IMR-90 (cell line): ENCODE measurements at regions not wholly inside any gene's neighbourhood (a gene's known extent, or its start where the extent isn't known, plus 50 kb on each side); places are given as distances from the start of the nearest gene placed in this dataset.

Experiments used
- ATAC-seq: fragments of 200-7000 bp; cut with Tn5 transposase; 2 replicates; pipeline ENCODE4 v1.9.1; 2020; ENCODE audit warnings: low read depth, mild to moderate bottlenecking, moderate library complexity
- BruUV-seq: library from RNA; stranded (reverse); fragments of 400-500 nt; replicated peaks from 2 replicates; lab custom pipeline; 2021; lab: Mats Ljungman, UMichigan
- CTCF ChIA-PET: fragments of 300-600 bp; formaldehyde crosslinking; extraction: SDS; loops from one replicate; lab custom pipeline; 2021; ENCODE audit warnings: antibody characterized with exemption; lab: Yijun Ruan, JAX
- POLR2A ChIA-PET: fragments of 300-600 bp; sonication (Branson Sonifier 250); formaldehyde crosslinking; loops from one replicate; lab custom pipeline; 2022; ENCODE audit warnings: antibody characterized with exemption; ENCODE audit not compliant: unreplicated experiment; lab: Charles Lee
- DNase-seq: peaks from one replicate; pipeline ENCODE4 v3.0.0; 2013
- H2AFZ ChIP-seq: replicated peaks from 2 replicates; pipeline ENCODE3; 2013; ENCODE audit warnings: low read length, mild to moderate bottlenecking; ENCODE audit not compliant: poor library complexity
- H2AK5ac ChIP-seq: 2 replicates; pipeline ENCODE4 v1.6.1; 2013; ENCODE audit warnings: low read depth, low read length, inconsistent platforms
- H2AK9ac ChIP-seq: replicated peaks from 2 replicates; pipeline ENCODE3; 2013; ENCODE audit warnings: mild to moderate bottlenecking, low read depth, low read length, moderate library complexity; ENCODE audit not compliant: poor library complexity
- H2BK120ac ChIP-seq: 2 replicates; pipeline ENCODE4 v1.6.1; 2013; ENCODE audit warnings: low read depth, low read length, inconsistent platforms
- H2BK15ac ChIP-seq: 3 replicates; pipeline ENCODE4 v1.6.1; 2013; ENCODE audit warnings: low read depth, low read length, inconsistent platforms
- H2BK20ac ChIP-seq: 2 replicates; pipeline ENCODE4 v1.6.1; 2013; ENCODE audit warnings: low read depth, mild to moderate bottlenecking, inconsistent platforms, low read length, moderate library complexity
- H2BK5ac ChIP-seq: 2 replicates; pipeline ENCODE4 v1.6.1; 2013; ENCODE audit warnings: mild to moderate bottlenecking, low read depth, low read length, inconsistent platforms; ENCODE audit not compliant: poor library complexity, severe bottlenecking
- H3K14ac ChIP-seq: replicated peaks from 2 replicates; pipeline ENCODE4 v1.6.1; 2013; ENCODE audit warnings: low read depth, low read length, inconsistent platforms
- H3K18ac ChIP-seq: 2 replicates; pipeline ENCODE4 v1.6.1; 2013; ENCODE audit warnings: low read depth, low read length, control low read depth
- H3K23ac ChIP-seq: 2 replicates; pipeline ENCODE4 v1.6.1; 2013; ENCODE audit warnings: low read depth, low read length, inconsistent platforms
- H3K27ac ChIP-seq: 2 replicates; pipeline ENCODE4 v1.5.1; 2013; ENCODE audit warnings: mild to moderate bottlenecking, control low read depth, low read length; ENCODE audit not compliant: insufficient read depth
- H3K27me3 ChIP-seq: 2 replicates; pipeline ENCODE4 v1.6.1; 2013; ENCODE audit warnings: low read length; ENCODE audit not compliant: control insufficient read depth, insufficient read depth
- H3K36me3 ChIP-seq: 2 replicates; pipeline ENCODE4 v1.6.1; 2013; ENCODE audit warnings: low read length, mixed read lengths; ENCODE audit not compliant: control insufficient read depth, insufficient read depth
- H3K4ac ChIP-seq: 2 replicates; pipeline ENCODE4 v1.6.1; 2013; ENCODE audit warnings: low read depth, low read length, inconsistent platforms
- H3K4me1 ChIP-seq: 2 replicates; pipeline ENCODE4 v1.6.1; 2013; ENCODE audit warnings: low read length, mixed read lengths; ENCODE audit not compliant: control insufficient read depth, insufficient read depth
- H3K4me2 ChIP-seq: 2 replicates; pipeline ENCODE4 v1.6.1; 2013; ENCODE audit warnings: low read depth, mild to moderate bottlenecking, control low read depth, low read length, moderate library complexity
- H3K4me3 ChIP-seq: 2 replicates; pipeline ENCODE4 v1.5.1; 2013; ENCODE audit warnings: low read depth, mild to moderate bottlenecking, control low read depth, low read length, moderate library complexity; ENCODE audit not compliant: insufficient read depth
- H3K56ac ChIP-seq: 2 replicates; pipeline ENCODE4 v1.6.1; 2013; ENCODE audit warnings: low read length, inconsistent platforms; ENCODE audit not compliant: insufficient read depth; ENCODE audit errors: extremely low read depth
- H3K79me1 ChIP-seq, 2 experiments: 2 replicates each; pipeline ENCODE4 v1.6.1; 2013; ENCODE audit warnings: low read length in 2 of 2, inconsistent platforms in 1 of 2, low read depth in 1 of 2
- H3K9ac ChIP-seq: 2 replicates; pipeline ENCODE4 v1.6.1; 2013; ENCODE audit warnings: low read depth, low read length, control low read depth
- H3K9me1 ChIP-seq: 2 replicates; pipeline ENCODE4 v1.6.1; 2013; ENCODE audit warnings: low read length, inconsistent platforms; ENCODE audit not compliant: insufficient read depth
- H3K9me3 ChIP-seq: 2 replicates; pipeline ENCODE4 v1.6.1; 2013; ENCODE audit warnings: low read length; ENCODE audit not compliant: control insufficient read depth, insufficient read depth
- H4K20me1 ChIP-seq: 2 replicates; pipeline ENCODE4 v1.6.1; 2013; ENCODE audit warnings: low read length, inconsistent platforms; ENCODE audit not compliant: insufficient read depth
- H4K5ac ChIP-seq: 2 replicates; pipeline ENCODE4 v1.6.1; 2013; ENCODE audit warnings: mild to moderate bottlenecking, low read depth, low read length, control low read depth
- H4K8ac ChIP-seq, 2 experiments: 2 replicates each; pipeline ENCODE4 v1.6.1; 2013; ENCODE audit warnings: low read depth in 2 of 2, low read length in 2 of 2, control low read depth in 1 of 2, inconsistent platforms in 1 of 2
- H4K91ac ChIP-seq: 2 replicates; pipeline ENCODE4 v1.6.1; 2013; ENCODE audit warnings: low read depth, low read length, inconsistent platforms; ENCODE audit not compliant: insufficient read depth
- BHLHE40 ChIP-seq: fragments of 150-350 bp; IDR thresholded peaks from 2 replicates; pipeline ENCODE4 v1.6.1; 2016; ENCODE audit warnings: mild to moderate bottlenecking, low read depth, low read length
- CEBPB ChIP-seq: IDR thresholded peaks from 2 replicates; pipeline ENCODE4 v1.6.1; 2012; ENCODE audit warnings: low read depth, low read length, improper control_type of control experiment
- FOS ChIP-seq: fragments of 150-350 bp; IDR thresholded peaks from 2 replicates; pipeline ENCODE4 v1.6.1; 2016; ENCODE audit warnings: low read depth, low read length
- MAFK ChIP-seq: IDR thresholded peaks from 2 replicates; pipeline ENCODE4 v1.6.1; 2012; ENCODE audit warnings: low read depth, low read length, improper control_type of control experiment
- MAZ ChIP-seq: IDR thresholded peaks from 2 replicates; pipeline ENCODE4 v1.6.1; 2012; ENCODE audit warnings: low read depth, mild to moderate bottlenecking, low read length, improper control_type of control experiment, moderate library complexity, borderline replicate concordance
- MXI1 ChIP-seq: IDR thresholded peaks from 2 replicates; pipeline ENCODE4 v1.6.1; 2012; ENCODE audit warnings: low read depth, mild to moderate bottlenecking, low read length, moderate library complexity, borderline replicate concordance
- RCOR1 ChIP-seq: IDR thresholded peaks from 2 replicates; pipeline ENCODE4 v1.6.1; 2012; ENCODE audit warnings: mild to moderate bottlenecking, low read length, improper control_type of control experiment; ENCODE audit not compliant: insufficient replicate concordance
- SMC3 ChIP-seq: fragments of 150-350 bp; IDR thresholded peaks from 2 replicates; pipeline ENCODE4 v1.6.1; 2016; ENCODE audit warnings: low read depth, mild to moderate bottlenecking, antibody characterized with exemption, low read length, moderate library complexity
- WGBS, 2 experiments: methylation state at CpG; one replicate each; pipeline versions ENCODE4 v1.1.5 to v1.1.7; 2013; ENCODE audit warnings: missing lambda C conversion rate in 2 of 2; ENCODE audit not compliant: insufficient read length in 1 of 2; ENCODE audit errors: extremely low coverage in 2 of 2; 5-methylcytosine and 5-hydroxymethylcytosine counted together
- dilution Hi-C: fragments of 300-500 bp; cut with HindIII; formaldehyde crosslinking; loops from one replicate; pipeline ENCODE4 v1.14.3; 2018; ENCODE audit warnings: low sequenced_read_pairs; ENCODE audit not compliant: unreplicated experiment
- in situ Hi-C: fragments of 300-500 bp; cut with MboI; formaldehyde crosslinking; loops from 3 replicates; pipeline ENCODE4 v1.14.3; 2019; ENCODE audit warnings: low sequenced_read_pairs, inconsistent platforms, mixed read lengths
- intact Hi-C: fragments of 100-400 bp; cut with micrococcal nuclease; formaldehyde crosslinking; loops from 2 replicates; pipeline ENCODE4 v1.10.0; 2022
- TF ChIP-seq, protein P1 (sequence below): fragments of 150-350 bp; IDR thresholded peaks from 2 replicates; pipeline ENCODE4 v1.6.1; 2016; ENCODE audit warnings: low read depth, mild to moderate bottlenecking, low read length, moderate library complexity, borderline replicate concordance

DNA sequence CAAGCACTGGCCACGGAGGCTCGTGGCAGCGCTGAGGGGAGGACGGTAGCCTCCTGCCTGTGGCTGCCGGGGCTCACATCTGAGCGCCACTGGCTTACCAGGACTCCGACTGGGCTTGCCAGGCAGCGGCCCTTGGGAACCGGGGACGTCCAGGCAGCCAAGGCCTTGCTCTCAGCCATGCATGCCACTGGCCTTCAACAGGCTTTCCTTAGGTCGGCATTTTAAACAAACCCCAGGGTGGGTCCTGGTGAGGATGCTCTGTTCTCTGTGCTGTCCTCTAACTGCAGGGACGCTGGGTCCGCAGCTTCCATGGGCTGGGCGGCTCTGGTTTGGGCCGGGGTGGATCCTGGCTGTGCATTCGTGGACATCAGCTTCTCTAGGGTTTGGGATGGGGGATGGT, 59.1 kb upstream of the BHLHE23 start:
- Histone ChIP-seq H4K8ac (no peak overlapping the region), H2AK5ac (no peak overlapping the region), H4K5ac (no peak overlapping the region), H3K4me3 (no peak overlapping the region), H3K14ac (no peak overlapping the region), H2AFZ (no peak overlapping the region), H2BK120ac (no peak overlapping the region), H3K23ac (no peak overlapping the region), H2BK5ac (no peak overlapping the region), H2BK20ac (no peak overlapping the region), H3K4ac (no peak overlapping the region), H3K27ac (no peak overlapping the region), H3K27me3 (peaks cover 15% of the 10 kb centered on the region; the same call in 1 of the 2 replicates), H3K18ac (no peak overlapping the region), H3K56ac (no peak overlapping the region), H4K20me1 (no peaks in the 10 kb centered on the region), H3K9me3 (no peaks in the 10 kb centered on the region; the same call in 1 of the 2 replicates), H3K36me3 (no peaks in the 10 kb centered on the region), H3K9me1 (peaks cover 3% of the 10 kb centered on the region; the same call in 1 of the 2 replicates), H4K91ac (no peak overlapping the region), H3K9ac (no peak overlapping the region), H3K79me1 (no peaks in the 10 kb centered on the region), H2BK15ac (no peak overlapping the region), H3K4me1 (no peaks in the 10 kb centered on the region), H2AK9ac (no peak overlapping the region), H3K4me2 (no peak overlapping the region)
- dilution Hi-C loops = no loop called here
- CTCF ChIA-PET = no interaction called here
- no peak for DNase-seq
- intact Hi-C loops = no loop called here
- in situ Hi-C loops = no loop called here
- ATAC-seq = no peak
- 61% methylated on average over 3 of the region's 16 CpGs; no CpG with 5 or more reads in 1 of the 2 experiments for WGBS, 2 experiments
- no peak for TF ChIP-seq MAFK
- TF ChIP-seq FOS = no peak
- TF ChIP-seq SMC3 = no peak
- TF ChIP-seq RCOR1 = no peak
- TF ChIP-seq, protein P1, sequence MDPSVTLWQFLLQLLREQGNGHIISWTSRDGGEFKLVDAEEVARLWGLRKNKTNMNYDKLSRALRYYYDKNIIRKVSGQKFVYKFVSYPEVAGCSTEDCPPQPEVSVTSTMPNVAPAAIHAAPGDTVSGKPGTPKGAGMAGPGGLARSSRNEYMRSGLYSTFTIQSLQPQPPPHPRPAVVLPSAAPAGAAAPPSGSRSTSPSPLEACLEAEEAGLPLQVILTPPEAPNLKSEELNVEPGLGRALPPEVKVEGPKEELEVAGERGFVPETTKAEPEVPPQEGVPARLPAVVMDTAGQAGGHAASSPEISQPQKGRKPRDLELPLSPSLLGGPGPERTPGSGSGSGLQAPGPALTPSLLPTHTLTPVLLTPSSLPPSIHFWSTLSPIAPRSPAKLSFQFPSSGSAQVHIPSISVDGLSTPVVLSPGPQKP = no peak
- no peak for TF ChIP-seq CEBPB
- TF ChIP-seq BHLHE40 = no peak
- no peak for TF ChIP-seq MXI1
- no peak for TF ChIP-seq MAZ
- no TSS peak for BruUV-seq
- POLR2A ChIA-PET = no interaction called here
